Mesothelial cell of epicardium (in vitro differentiated cells): ENCODE measurements at regions not wholly inside any gene's neighbourhood (a gene's known extent, or its start where the extent isn't known, plus 50 kb on each side); places are given as distances from the start of the nearest gene placed in this dataset.

Source experiments
- DNase-seq, 2 experiments: peaks; one replicate each; pipeline ENCODE4 v3.0.0; 2021; ENCODE audit warnings: low spot score in 2 of 2; ENCODE audit not compliant: unreplicated experiment in 2 of 2
- H3K27ac Mint-ChIP-seq: 2 replicates; pipeline ENCODE4 v1.8.0; 2021; ENCODE audit warnings: mixed read lengths
- H3K27me3 Mint-ChIP-seq: 2 replicates; pipeline ENCODE4 v1.8.0; 2021; ENCODE audit warnings: low read depth, mixed read lengths
- H3K36me3 Mint-ChIP-seq: 2 replicates; pipeline ENCODE4 v1.8.0; 2021; ENCODE audit warnings: mixed read lengths
- H3K4me1 Mint-ChIP-seq: 2 replicates; pipeline ENCODE4 v1.8.0; 2021; ENCODE audit warnings: mixed read lengths
- H3K4me3 Mint-ChIP-seq: 2 replicates; pipeline ENCODE4 v1.8.0; 2021; ENCODE audit warnings: mild to moderate bottlenecking, moderate library complexity, mixed read lengths
- H3K9me3 Mint-ChIP-seq: 2 replicates; pipeline ENCODE4 v1.8.0; 2021; ENCODE audit warnings: mixed read lengths
- TF ChIP-seq, protein P1 (sequence below): fragments of 200-600 bp; sonication (generic); IDR thresholded peaks from one replicate; pipeline ENCODE4 v1.5.0; 2021; ENCODE audit warnings: antibody characterized with exemption; ENCODE audit not compliant: unreplicated experiment

DNA sequence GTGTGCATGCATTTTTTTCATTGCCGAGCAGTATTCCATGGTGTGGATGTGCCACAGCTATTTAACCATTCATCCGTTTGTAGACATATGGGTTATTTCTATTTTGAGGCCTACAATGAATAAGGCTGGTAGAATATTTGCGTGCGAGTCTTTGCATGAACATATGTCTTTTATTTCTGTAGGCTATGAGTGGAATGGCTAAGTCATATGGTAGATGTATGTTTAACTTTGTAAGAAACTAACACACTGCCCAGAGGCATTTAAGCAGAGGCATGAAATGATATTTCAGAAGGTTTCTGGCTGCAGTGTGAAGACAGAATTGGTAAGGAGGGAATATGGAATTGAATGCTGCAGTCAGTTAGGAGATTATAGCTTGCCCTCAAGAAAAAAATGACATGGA lies 457.4 kb upstream of the CDH4 start:
- H3K27me3 Mint-ChIP-seq, result peaks cover 16% of the 10 kb centered on the region
- TF ChIP-seq, protein P1, sequence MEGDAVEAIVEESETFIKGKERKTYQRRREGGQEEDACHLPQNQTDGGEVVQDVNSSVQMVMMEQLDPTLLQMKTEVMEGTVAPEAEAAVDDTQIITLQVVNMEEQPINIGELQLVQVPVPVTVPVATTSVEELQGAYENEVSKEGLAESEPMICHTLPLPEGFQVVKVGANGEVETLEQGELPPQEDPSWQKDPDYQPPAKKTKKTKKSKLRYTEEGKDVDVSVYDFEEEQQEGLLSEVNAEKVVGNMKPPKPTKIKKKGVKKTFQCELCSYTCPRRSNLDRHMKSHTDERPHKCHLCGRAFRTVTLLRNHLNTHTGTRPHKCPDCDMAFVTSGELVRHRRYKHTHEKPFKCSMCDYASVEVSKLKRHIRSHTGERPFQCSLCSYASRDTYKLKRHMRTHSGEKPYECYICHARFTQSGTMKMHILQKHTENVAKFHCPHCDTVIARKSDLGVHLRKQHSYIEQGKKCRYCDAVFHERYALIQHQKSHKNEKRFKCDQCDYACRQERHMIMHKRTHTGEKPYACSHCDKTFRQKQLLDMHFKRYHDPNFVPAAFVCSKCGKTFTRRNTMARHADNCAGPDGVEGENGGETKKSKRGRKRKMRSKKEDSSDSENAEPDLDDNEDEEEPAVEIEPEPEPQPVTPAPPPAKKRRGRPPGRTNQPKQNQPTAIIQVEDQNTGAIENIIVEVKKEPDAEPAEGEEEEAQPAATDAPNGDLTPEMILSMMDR, result no peak
- H3K27ac Mint-ChIP-seq, result no peak overlapping the region
- H3K4me1 Mint-ChIP-seq, result no peaks in the 10 kb centered on the region
- H3K36me3 Mint-ChIP-seq, result no peaks in the 10 kb centered on the region
- no peak for DNase-seq
- H3K4me3 Mint-ChIP-seq, result no peak overlapping the region
- H3K9me3 Mint-ChIP-seq, result peaks cover 3% of the 10 kb centered on the region

- Mint-ChIP-seq H3K4me3 (no peak overlapping the region), H3K27me3 (peaks cover 13% of the 10 kb centered on the region), H3K36me3 (no peaks in the 10 kb centered on the region), H3K27ac (no peak overlapping the region), H3K4me1 (no peaks in the 10 kb centered on the region), H3K9me3 (peaks cover 10% of the 10 kb centered on the region)
- DNase-seq, result no peak
- TF ChIP-seq, protein P1, result no peak
Observed at GRCh38 chr20:60795651-60796050, 456.4 kb upstream of the CDH4 start.

GRCh38 chr20:60800185-60800584 lies 451.9 kb upstream of the CDH4 start:
- TF ChIP-seq, protein P1, result no peak
- Mint-ChIP-seq H3K36me3 (no peaks in the 10 kb centered on the region), H3K27ac (no peak overlapping the region), H3K27me3 (peaks cover 3% of the 10 kb centered on the region), H3K4me3 (no peak overlapping the region), H3K9me3 (peaks cover 14% of the 10 kb centered on the region), H3K4me1 (peaks cover 7% of the 10 kb centered on the region)
- DNase-seq, result no peak

- Mint-ChIP-seq H3K27me3 (no peaks in the 10 kb centered on the region), H3K4me1 (peaks cover 18% of the 10 kb centered on the region), H3K4me3 (no peak overlapping the region), H3K27ac (no peak overlapping the region), H3K9me3 (peaks cover 14% of the 10 kb centered on the region), H3K36me3 (no peaks in the 10 kb centered on the region)
- no peak for DNase-seq
- TF ChIP-seq, protein P1, result no peak
Observed at GRCh38 chr20:60802676-60803075, 449.4 kb upstream of the CDH4 start.

- Mint-ChIP-seq H3K27me3 (no peaks in the 10 kb centered on the region), H3K27ac (no peak overlapping the region), H3K4me1 (peaks cover 18% of the 10 kb centered on the region), H3K36me3 (no peaks in the 10 kb centered on the region), H3K4me3 (no peak overlapping the region), H3K9me3 (peaks cover 14% of the 10 kb centered on the region)
- DNase-seq, result no peak
- TF ChIP-seq, protein P1, result no peak
Observed at GRCh38 chr20:60803335-60804055, 448.6 kb upstream of the CDH4 start.
